GM12865 (cell line): ENCODE measurements at regions not wholly inside any gene's neighbourhood (a gene's known extent, or its start where the extent isn't known, plus 50 kb on each side); places are given as distances from the start of the nearest gene placed in this dataset.

ENCODE experiments used
- DNase-seq: peaks from one replicate; pipeline ENCODE4 v3.0.0; 2010; ENCODE audit warnings: low read depth
- H3K4me3 ChIP-seq: 2 replicates; pipeline ENCODE4 v1.5.1; 2011; ENCODE audit warnings: mild to moderate bottlenecking, low read depth, low read length, control low read depth
- CTCF ChIP-seq: IDR thresholded peaks from 2 replicates; pipeline ENCODE4 v1.5.1; 2011; ENCODE audit warnings: low read length, control low read depth, low read depth, inconsistent platforms; ENCODE audit not compliant: insufficient read depth; ENCODE audit errors: missing control alignments

DNA sequence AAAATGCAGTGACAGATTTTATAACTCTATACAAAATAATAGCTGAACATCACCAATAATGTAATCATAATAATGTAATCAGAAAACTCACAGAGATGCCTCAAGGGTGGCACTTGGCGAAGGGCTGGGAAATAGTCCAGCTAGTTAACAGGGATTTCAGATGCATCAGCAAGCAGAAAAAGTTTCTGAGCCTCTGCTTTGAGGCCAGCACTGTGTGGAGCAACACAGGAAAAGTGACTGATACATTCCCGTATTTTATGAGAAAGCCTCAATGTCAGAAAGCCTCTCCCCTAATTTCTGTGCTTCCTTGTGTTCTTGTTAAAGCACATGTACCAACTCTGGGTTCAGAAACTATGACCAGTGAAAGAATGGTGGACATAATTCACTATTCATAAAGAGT, 304.8 kb downstream of the VPS13C start:
- TF ChIP-seq CTCF, result no peak
- DNase-seq, result no peak
- no peak overlapping the region for H3K4me3 ChIP-seq

- TF ChIP-seq CTCF, result no peak
- DNase-seq, result no peak
Observed at GRCh38 chr15:61753018-61753710, 307.1 kb downstream of the VPS13C start.

DNA sequence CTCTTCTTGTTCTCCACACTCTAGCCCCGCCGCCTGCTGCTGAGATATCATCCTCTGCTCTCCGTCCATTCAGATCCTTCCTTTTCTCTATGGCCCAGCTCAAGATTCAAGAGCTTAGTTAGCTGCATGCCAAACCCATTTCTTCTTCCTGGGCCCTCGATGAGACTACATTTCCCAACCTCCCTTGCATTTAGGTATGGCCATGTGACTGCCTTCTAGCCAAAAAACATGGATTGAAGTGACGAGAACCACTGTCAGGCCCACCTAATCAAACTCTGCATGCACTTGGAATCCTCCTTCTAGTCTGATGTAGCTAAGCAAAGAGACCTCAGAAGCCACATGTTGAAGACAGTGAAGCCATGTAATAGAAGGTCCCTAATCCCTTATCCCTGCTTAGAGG, 308.2 kb downstream of the VPS13C start:
- TF ChIP-seq CTCF, result no peak
- DNase-seq, result no peak
- H3K4me3 ChIP-seq, result no peak overlapping the region

More at GRCh38 chr15:61753018-61753710, 307.1 kb downstream of the VPS13C start:
- no peak overlapping the region for H3K4me3 ChIP-seq

DNA sequence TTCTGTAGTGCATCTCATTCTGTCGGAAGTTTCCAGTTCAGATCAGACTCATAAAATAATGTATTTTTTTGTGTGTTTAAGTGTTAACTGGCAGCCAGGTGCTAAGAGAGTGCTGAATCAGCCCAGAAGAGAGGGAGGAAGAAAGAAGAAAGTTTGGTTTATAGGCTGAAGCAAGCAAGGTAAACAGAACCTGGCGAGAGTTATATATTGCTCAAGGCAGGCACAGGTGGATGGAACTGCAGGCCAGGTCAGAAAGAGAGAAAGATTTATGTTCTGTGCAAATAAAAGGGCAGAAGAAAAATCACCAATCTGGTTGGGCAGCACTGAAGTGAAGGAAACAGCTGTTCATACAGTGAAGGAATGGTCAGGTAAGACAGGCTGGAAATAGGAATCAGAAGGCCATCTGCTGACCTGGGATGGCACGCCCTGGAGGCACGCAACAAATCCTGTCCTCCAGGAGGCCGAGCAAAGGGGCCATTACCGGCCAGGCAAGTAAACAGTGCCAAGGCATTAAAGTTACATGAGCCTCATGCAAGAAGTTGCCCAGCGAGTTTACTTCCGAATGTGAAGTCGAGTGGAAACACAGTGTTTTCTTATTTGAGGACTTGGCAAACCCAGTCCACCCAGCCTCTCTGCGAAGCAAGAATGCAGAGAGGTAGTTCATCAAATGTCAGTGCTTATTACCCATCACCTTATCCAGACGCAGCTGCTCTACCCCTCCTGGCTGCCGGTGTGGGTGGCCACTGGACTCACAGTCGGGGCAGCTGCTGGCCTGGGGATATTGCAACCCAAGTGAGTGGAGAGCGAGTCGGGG, 309.8 kb downstream of the VPS13C start:
- DNase-seq, result no peak
- no peak overlapping the region for H3K4me3 ChIP-seq
- no peak for TF ChIP-seq CTCF

GRCh38 chr15:61749169-61749568, 311.1 kb downstream of the VPS13C start:
- TF ChIP-seq CTCF, result no peak
- H3K4me3 ChIP-seq, result no peak overlapping the region
- DNase-seq, result no peak

- H3K4me3 ChIP-seq, result no peak overlapping the region
- no peak for TF ChIP-seq CTCF
Observed at GRCh38 chr15:61748529-61748928, 311.7 kb downstream of the VPS13C start.

GRCh38 chr15:61746589-61746988, 313.7 kb downstream of the VPS13C start:
- DNase-seq, result no peak
- H3K4me3 ChIP-seq, result no peak overlapping the region
- TF ChIP-seq CTCF, result no peak

More at GRCh38 chr15:61748529-61748928, 311.7 kb downstream of the VPS13C start:
- no peak for DNase-seq
